CD4-positive, alpha-beta T cell (primary cell): ENCODE measurements at regions not wholly inside any gene's neighbourhood (a gene's known extent, or its start where the extent isn't known, plus 50 kb on each side); places are given as distances from the start of the nearest gene placed in this dataset.
"Not testable (repeated sequence)": the region's sequence is repeated elsewhere in the genome, so short reads cannot be mapped to it uniquely, and the experiment has no call there.

Source experiments
- ATAC-seq: fragments of 200-7000 bp; cut with Tn5 transposase; one replicate; pipeline ENCODE4 v1.10.0; 2022; ENCODE audit warnings: mild to moderate bottlenecking; ENCODE audit not compliant: poor library complexity
- CTCF ChIA-PET: fragments of 350-600 bp; sonication (Branson Sonifier 250); formaldehyde crosslinking; loops from one replicate; lab custom pipeline; 2021; ENCODE audit warnings: antibody characterized with exemption, inconsistent platforms; lab: Charles Lee
- POLR2A ChIA-PET: fragments of 350-600 bp; sonication (Branson Sonifier 250); formaldehyde crosslinking; loops from one replicate; lab custom pipeline; 2021; ENCODE audit warnings: antibody characterized with exemption, inconsistent platforms; lab: Charles Lee
- DNase-seq, 14 experiments: peaks; one replicate each; pipeline ENCODE4 v3.0.0-alpha.2; 2013 to 2020; ENCODE audit warnings: mixed read lengths in 2 of 14
- H3K27ac ChIP-seq, 2 donors: one replicate each; pipeline versions ENCODE4 v1.5.1 to v1.7.0; 2013; ENCODE audit warnings: low read length in 2 of 2, low read depth in 1 of 2, mild to moderate bottlenecking in 1 of 2
- H3K27me3 ChIP-seq, 2 experiments: 1 replicate in 1 of 2; 2 replicates in 1 of 2; pipeline versions ENCODE4 v1.6.1 to v1.7.0; 2013; ENCODE audit warnings: low read length in 2 of 2, control low read depth in 1 of 2, mild to moderate bottlenecking in 1 of 2, moderate library complexity in 1 of 2; ENCODE audit not compliant: insufficient read depth in 2 of 2, control insufficient read depth in 1 of 2
- H3K36me3 ChIP-seq: one replicate; pipeline ENCODE4 v1.6.1; 2013; ENCODE audit warnings: low read length, control low read depth; ENCODE audit not compliant: insufficient read depth
- H3K4me1 ChIP-seq: one replicate; pipeline ENCODE4 v1.6.1; 2013; ENCODE audit warnings: low read length, control low read depth; ENCODE audit not compliant: insufficient read depth
- H3K4me3 ChIP-seq: one replicate; pipeline ENCODE4 v1.5.1; 2013; ENCODE audit warnings: mild to moderate bottlenecking, low read length, moderate library complexity
- H3K9me3 ChIP-seq, 2 experiments: 1 replicate in 1 of 2; 2 replicates in 1 of 2; pipeline versions ENCODE4 v1.6.1 to v1.7.0; 2013; ENCODE audit warnings: low read length in 2 of 2, mild to moderate bottlenecking in 2 of 2, control low read depth in 1 of 2, moderate library complexity in 1 of 2; ENCODE audit not compliant: control insufficient read depth in 1 of 2, insufficient read depth in 1 of 2
- H3K27ac Mint-ChIP-seq: one replicate; pipeline ENCODE4 v1.8.0; 2020; ENCODE audit warnings: mixed read lengths
- H3K27me3 Mint-ChIP-seq: one replicate; pipeline ENCODE4 v1.8.0; 2021; ENCODE audit warnings: mixed read lengths
- H3K36me3 Mint-ChIP-seq: one replicate; pipeline ENCODE4 v1.8.0; 2021; ENCODE audit warnings: low read depth, mixed read lengths
- H3K4me1 Mint-ChIP-seq: one replicate; pipeline ENCODE4 v1.8.0; 2021; ENCODE audit warnings: low read depth, mixed read lengths
- H3K4me3 Mint-ChIP-seq: one replicate; pipeline ENCODE4 v1.8.0; 2020; ENCODE audit warnings: mild to moderate bottlenecking, mixed read lengths
- H3K9me3 Mint-ChIP-seq: one replicate; pipeline ENCODE4 v1.8.0; 2020; ENCODE audit warnings: mixed read lengths
- CTCF ChIP-seq: fragments of 200-600 bp; IDR thresholded peaks from one replicate; pipeline ENCODE4 v1.8.0; 2022; ENCODE audit warnings: antibody characterized with exemption, mild to moderate bottlenecking
- intact Hi-C, 2 experiments: fragments of 100-400 bp; cut with DNase I in 1 of 2; cut with micrococcal nuclease in 1 of 2; formaldehyde crosslinking; loops; one replicate each; pipeline versions ENCODE4 v1.15.1 to v1.9.0; 2023 to 2025; cut with DNase I, micrococcal nuclease

- H3K36me3 ChIP-seq = no peaks in the 10 kb centered on the region
- no peaks in the 10 kb centered on the region for H3K4me1 Mint-ChIP-seq
- ChIA-PET POLR2A (no interaction called here), CTCF (no interaction called here)
- no peak for DNase-seq
- peaks cover 7% of the 10 kb centered on the region for H3K27me3 Mint-ChIP-seq
- no peaks in the 10 kb centered on the region for H3K4me1 ChIP-seq
- intact Hi-C loops = no loop called here
- H3K27ac ChIP-seq = no peak overlapping the region
- H3K9me3 ChIP-seq = no peaks in the 10 kb centered on the region
- no peaks in the 10 kb centered on the region for H3K27me3 ChIP-seq
- no peaks in the 10 kb centered on the region for H3K36me3 Mint-ChIP-seq
- H3K27ac Mint-ChIP-seq = no peak overlapping the region
- no peak overlapping the region for H3K4me3 ChIP-seq
- ATAC-seq = no peak
- H3K4me3 Mint-ChIP-seq = no peak overlapping the region
- no peak for TF ChIP-seq CTCF
- no peaks in the 10 kb centered on the region for H3K9me3 Mint-ChIP-seq
These were observed 895.2 kb upstream of the CITED2 start for GRCh38 chr6:140269591-140270165.

GRCh38 chr6:140264431-140264830 lies 890.0 kb upstream of the CITED2 start:
- ATAC-seq (no peak), DNase-seq (no peak)
- POLR2A ChIA-PET = no interaction called here
- Histone ChIP-seq H3K27ac (no peak overlapping the region), H3K9me3 (no peaks in the 10 kb centered on the region), H3K27me3 (no peaks in the 10 kb centered on the region), H3K4me3 (no peak overlapping the region), H3K36me3 (no peaks in the 10 kb centered on the region), H3K4me1 (no peaks in the 10 kb centered on the region)
- Mint-ChIP-seq H3K36me3 (no peaks in the 10 kb centered on the region), H3K4me3 (no peak overlapping the region), H3K27me3 (no peaks in the 10 kb centered on the region), H3K9me3 (no peaks in the 10 kb centered on the region), H3K4me1 (no peaks in the 10 kb centered on the region), H3K27ac (no peak overlapping the region)
- TF ChIP-seq CTCF = no peak
- CTCF ChIA-PET = no interaction called here
- intact Hi-C loops = no loop called here

GRCh38 chr6:140258302-140258701 lies 883.9 kb upstream of the CITED2 start:
- H3K4me1 ChIP-seq, H3K9me3 Mint-ChIP-seq, intact Hi-C loops, DNase-seq, H3K4me1 Mint-ChIP-seq, H3K27me3 Mint-ChIP-seq, H3K36me3 ChIP-seq, H3K4me3 ChIP-seq, ATAC-seq, H3K9me3 ChIP-seq, H3K36me3 Mint-ChIP-seq, H3K27ac ChIP-seq, CTCF ChIA-PET, POLR2A ChIA-PET, H3K4me3 Mint-ChIP-seq, H3K27ac Mint-ChIP-seq, H3K27me3 ChIP-seq: not testable (repeated sequence)

GRCh38 chr6:140256248-140256647 lies 881.8 kb upstream of the CITED2 start:
- no peak overlapping the region for H3K27ac ChIP-seq
- Mint-ChIP-seq H3K27ac (no peak overlapping the region), H3K9me3 (no peaks in the 10 kb centered on the region), H3K4me1 (no peaks in the 10 kb centered on the region), H3K27me3 (no peaks in the 10 kb centered on the region), H3K36me3 (no peaks in the 10 kb centered on the region), H3K4me3 (no peak overlapping the region)
- H3K4me3 ChIP-seq = no peak overlapping the region
- H3K27me3 ChIP-seq = no peaks in the 10 kb centered on the region
- no peaks in the 10 kb centered on the region for H3K4me1 ChIP-seq
- DNase-seq (no peak), ATAC-seq (no peak)
- no peak for TF ChIP-seq CTCF
- intact Hi-C loops = no loop called here
- no peaks in the 10 kb centered on the region for H3K9me3 ChIP-seq
- ChIA-PET CTCF (interaction anchor here (0.7 kb wide), 1 partner anchor 1410 kb away, joined by 3 read pairs; no protein-coding TSS in a partner anchor), POLR2A (no interaction called here)
- H3K36me3 ChIP-seq = no peaks in the 10 kb centered on the region
